AG04449 (cell line): ENCODE measurements at regions not wholly inside any gene's neighbourhood (a gene's known extent, or its start where the extent isn't known, plus 50 kb on each side); places are given as distances from the start of the nearest gene placed in this dataset.

Source experiments
- CTCF ChIA-PET: fragments of 350-600 bp; formaldehyde crosslinking; extraction: SDS; loops from one replicate; lab custom pipeline; 2021; ENCODE audit warnings: antibody characterized with exemption; lab: Yijun Ruan, JAX
- POLR2A ChIA-PET: fragments of 400-600, 350-600 bp; formaldehyde crosslinking; extraction: SDS; loops from one replicate; lab custom pipeline; 2020; ENCODE audit warnings: antibody characterized with exemption, inconsistent platforms; lab: Yijun Ruan, JAX
- DNase-seq: peaks from one replicate; pipeline ENCODE4 v3.0.0-alpha.2; 2010; ENCODE audit warnings: low read depth, low spot score
- H3K4me3 ChIP-seq: 2 replicates; pipeline ENCODE4 v1.5.1; 2011; ENCODE audit warnings: low read depth, mild to moderate bottlenecking, control low read depth, low read length
- TF ChIP-seq, protein P1 (sequence below): IDR thresholded peaks from one replicate; pipeline ENCODE4 v1.5.1; 2011; ENCODE audit warnings: mild to moderate bottlenecking, moderate library complexity, low read length, control low read depth, inconsistent platforms; ENCODE audit not compliant: insufficient read depth; ENCODE audit errors: missing control alignments

DNA sequence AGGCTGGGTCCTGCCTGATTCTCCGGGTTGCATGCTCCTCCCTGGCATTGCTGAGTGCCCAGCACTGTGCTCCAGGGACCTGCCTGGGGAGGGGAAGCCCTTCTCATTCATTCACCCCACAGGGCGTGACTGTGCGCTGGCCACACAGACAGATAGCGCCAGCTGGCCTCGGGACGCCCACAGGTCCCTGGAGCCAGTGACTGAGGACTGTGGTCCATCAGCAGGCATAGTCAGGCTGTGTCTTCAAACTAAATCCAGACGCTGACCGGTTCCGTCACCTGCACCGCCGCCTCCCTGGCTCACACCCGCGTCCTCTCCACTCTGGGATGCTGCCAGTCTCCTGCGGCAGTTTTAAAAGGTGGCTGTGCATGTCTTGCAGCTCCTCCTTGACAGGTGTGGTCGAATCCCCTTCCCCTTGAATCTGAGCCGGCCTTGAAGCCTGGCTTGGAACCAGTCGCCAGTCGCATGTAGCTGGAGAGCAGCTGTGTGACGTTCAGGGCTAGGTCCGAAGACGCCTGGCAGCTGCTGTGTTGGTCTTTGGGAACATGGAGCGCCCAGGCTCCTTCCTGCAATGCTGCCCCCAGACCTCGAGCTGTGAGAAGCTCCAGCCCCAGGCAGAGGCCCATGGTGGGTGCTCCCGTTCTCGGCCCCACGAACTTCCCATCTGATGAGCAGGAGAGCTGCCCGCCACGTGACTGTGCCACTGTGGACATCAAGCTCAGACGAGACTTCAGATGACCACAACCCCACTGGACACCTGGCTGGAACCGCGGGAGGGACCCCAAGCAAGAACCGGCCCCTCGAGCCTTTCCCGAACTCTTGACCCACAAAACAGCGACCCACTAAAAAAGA, 94.1 kb downstream of the ADRA2C start:
- TF ChIP-seq, protein P1, sequence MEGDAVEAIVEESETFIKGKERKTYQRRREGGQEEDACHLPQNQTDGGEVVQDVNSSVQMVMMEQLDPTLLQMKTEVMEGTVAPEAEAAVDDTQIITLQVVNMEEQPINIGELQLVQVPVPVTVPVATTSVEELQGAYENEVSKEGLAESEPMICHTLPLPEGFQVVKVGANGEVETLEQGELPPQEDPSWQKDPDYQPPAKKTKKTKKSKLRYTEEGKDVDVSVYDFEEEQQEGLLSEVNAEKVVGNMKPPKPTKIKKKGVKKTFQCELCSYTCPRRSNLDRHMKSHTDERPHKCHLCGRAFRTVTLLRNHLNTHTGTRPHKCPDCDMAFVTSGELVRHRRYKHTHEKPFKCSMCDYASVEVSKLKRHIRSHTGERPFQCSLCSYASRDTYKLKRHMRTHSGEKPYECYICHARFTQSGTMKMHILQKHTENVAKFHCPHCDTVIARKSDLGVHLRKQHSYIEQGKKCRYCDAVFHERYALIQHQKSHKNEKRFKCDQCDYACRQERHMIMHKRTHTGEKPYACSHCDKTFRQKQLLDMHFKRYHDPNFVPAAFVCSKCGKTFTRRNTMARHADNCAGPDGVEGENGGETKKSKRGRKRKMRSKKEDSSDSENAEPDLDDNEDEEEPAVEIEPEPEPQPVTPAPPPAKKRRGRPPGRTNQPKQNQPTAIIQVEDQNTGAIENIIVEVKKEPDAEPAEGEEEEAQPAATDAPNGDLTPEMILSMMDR: no peak
- ChIA-PET POLR2A (no interaction called here), CTCF (no interaction called here)
- DNase-seq: no peak
- H3K4me3 ChIP-seq: no peak overlapping the region

DNA sequence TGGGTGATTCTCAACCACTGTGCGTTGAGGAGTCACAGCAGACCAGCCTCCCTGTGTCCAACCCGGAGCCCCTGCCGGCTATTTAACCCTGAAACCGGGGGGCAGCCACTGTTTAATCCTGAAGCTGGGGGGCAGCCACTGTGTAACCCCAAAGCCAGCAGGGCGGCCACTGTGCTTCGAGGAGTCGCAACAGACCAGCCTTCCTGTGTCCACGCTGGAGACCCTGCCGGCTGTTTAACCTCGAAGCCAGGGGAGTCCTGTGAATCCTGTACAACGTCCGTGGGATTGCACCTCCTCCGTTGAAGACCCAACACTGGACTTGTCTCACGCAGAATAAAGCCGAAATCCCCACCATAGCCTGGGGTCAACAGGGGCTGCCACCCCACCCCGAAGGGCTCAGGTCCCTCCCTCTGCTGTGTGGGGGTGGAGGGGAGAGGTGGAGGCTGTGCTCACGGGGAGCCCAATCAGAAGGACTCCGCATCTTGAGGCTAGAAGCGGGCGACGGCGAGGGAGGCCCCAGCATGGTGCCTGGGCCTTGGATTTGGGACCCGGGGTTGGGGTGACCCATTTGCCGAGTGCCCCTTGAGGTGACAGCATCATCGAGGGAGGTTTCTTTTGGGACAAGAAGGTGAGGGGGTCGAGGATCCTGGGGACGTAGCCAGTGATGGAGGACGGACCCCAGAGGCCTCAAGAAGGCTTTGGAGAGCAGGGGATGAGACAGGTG, 94.9 kb downstream of the ADRA2C start:
- TF ChIP-seq, protein P1: no peak
- CTCF ChIA-PET: no interaction called here
- no peak overlapping the region for H3K4me3 ChIP-seq
- POLR2A ChIA-PET: no interaction called here
- no peak for DNase-seq

DNA sequence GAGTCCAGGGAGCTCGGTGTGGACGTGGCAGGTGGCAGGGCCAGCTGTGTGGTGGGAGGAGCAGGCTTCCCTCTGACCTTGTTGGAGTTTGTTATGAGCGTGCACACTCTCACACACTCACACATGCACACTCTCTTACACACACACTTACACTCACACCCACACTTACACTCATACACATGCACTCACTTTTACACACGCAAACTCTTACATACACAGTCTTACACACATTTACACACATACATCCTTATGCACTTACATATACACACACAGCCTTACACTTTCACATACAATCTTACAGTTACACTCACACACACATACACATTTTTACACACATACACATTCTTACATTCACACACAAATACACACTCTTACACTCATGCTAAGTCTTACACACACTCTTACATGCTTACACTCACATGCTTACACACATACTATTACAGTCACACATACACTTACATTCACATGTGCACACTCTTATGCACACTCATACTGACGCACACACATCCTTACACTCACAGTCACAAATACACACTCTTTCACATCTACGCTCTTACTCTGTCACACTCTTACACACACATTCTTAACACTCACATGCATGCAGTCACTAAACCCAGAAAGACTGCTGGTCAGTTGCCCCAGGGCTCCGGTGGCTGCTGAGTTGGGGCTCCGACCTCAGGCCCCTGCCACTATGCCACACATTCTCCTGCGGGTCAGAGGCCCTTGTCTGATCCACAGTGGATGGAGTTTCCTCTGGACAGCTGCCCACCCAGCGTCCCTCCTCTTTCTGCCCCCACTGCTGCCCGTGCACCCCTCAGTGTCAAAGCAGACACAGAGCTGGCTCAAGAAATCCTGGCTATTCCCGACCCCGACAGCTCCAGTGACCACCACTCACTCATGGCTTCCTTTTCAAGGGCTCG, 95.8 kb downstream of the ADRA2C start:
- TF ChIP-seq, protein P1: no peak
- ChIA-PET POLR2A (no interaction called here), CTCF (no interaction called here)
- no peak for DNase-seq
- H3K4me3 ChIP-seq: no peak overlapping the region

DNA sequence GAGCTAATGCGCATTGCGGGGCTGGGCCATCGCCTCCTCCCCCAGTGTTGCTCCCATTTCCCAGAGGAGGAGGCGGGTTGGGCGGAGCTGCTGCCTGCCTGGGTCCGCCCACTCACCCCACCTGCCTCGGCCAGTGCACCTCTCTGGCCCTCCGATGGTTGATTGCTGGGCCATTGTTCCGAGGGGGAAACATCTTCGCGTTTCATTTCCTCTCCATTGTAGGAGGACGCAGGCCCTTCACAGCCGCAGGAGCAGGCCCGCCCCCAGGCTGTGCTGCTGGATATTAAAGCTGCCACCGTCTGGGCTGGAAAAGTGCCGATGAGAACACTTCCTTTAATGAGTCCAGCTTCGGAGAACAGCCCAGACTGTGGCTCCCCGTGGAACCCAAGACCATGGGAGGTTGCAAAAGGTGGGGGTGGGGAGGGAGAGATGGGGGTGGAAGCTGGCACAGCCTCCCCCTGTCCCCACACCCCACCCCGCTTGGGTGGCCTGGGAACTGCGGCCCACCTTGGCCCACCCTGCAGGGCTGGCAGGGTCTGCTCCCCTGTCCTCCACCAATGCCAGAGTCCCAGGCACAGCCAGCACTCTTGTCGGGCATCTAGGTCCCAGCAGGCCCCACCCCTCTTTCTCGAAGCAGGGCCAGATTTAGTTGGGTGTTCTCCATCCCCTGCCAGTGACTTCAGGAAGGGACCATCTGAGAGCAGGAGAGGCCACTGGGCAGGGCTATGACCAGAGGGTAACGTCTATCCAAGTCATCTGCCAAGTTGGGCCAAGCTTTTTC, 96.6 kb downstream of the ADRA2C start:
- TF ChIP-seq, protein P1: no peak
- CTCF ChIA-PET: no interaction called here
- POLR2A ChIA-PET: no interaction called here
- no peak for DNase-seq
- no peak overlapping the region for H3K4me3 ChIP-seq

DNA sequence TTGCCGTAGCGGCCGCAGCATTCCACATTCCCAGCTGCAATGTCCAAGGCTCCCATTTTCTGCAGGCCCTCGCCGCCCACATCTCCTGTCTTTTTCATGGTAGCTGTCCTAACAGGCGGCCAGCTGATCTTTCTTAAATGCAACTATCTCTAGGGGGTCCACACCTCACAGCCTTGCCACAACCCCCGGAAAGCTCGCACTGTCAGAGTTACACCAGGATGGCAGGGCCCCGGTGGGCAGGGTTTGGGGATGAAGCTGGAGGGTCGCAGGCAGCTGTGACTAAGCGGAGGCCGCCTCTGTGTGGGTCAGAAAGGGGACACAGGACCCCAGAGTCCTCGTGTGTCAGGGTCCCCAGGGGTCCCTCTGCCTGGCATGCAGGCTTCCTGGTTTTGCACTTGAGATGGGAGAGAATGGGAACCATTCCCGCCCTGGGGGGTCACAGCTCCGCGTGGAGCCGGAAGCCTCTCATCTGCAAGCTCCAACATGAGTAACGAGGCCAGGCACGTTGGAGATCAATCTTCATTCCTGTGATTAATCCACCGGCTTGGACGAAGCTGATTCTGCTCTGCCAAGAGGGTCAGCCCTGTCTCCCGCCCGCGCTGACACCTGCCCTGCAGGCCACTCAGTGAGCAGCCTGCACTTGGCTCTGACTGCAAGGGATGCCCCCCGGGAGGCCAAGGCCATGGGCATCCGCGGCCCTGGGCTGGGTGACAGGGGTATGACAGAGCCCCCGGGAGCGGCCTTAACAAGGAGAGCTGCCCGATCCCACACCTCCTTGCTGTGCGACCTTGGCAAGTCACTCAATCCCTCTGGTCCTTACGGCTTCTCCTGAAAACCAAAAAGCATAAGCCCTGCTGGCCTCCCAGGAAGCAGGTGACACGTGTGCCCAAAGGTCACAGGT, 97.9 kb downstream of the ADRA2C start:
- POLR2A ChIA-PET: no interaction called here
- DNase-seq: no peak
- H3K4me3 ChIP-seq: no peak overlapping the region
- TF ChIP-seq, protein P1: no peak
- CTCF ChIA-PET: no interaction called here
